Breast epithelium (tissue), 3 donors: ENCODE measurements at regions not wholly inside any gene's neighbourhood (a gene's known extent, or its start where the extent isn't known, plus 50 kb on each side); places are given as distances from the start of the nearest gene placed in this dataset.

Experiments
- POLR2A ChIP-seq: fragments of 450-650 bp; IDR thresholded peaks from one replicate; pipeline ENCODE4 v1.6.1; 2016; ENCODE audit warnings: antibody characterized with exemption, mild to moderate bottlenecking, moderate library complexity
- TF ChIP-seq, protein P1 (sequence below), 3 donors: fragments of 450-650 bp; IDR thresholded peaks; one replicate each; pipeline ENCODE4 v1.5.1; 2016 to 2017; ENCODE audit warnings: antibody characterized with exemption in 3 of 3, mild to moderate bottlenecking in 3 of 3, moderate library complexity in 3 of 3

DNA sequence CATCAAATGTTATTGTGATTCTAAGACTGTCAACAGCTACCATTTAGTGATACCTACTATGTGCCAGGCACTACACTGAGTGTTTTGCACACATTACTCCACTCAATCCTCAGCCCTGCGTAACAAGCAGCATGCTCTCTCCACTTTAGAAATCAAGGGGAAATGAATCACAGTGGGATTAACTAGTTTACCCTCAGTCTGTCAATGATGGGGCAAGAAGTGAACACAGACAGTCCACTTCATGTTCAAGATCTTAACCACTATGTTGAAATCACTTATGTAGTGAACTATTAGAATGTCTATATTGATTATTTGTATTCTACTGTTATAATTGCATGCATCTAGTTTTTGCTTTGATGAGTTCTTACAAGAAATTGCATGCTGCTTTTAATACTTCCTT is 165.3 kb downstream of the LTN1 start:
- TF ChIP-seq POLR2A: no peak
- TF ChIP-seq, protein P1, sequence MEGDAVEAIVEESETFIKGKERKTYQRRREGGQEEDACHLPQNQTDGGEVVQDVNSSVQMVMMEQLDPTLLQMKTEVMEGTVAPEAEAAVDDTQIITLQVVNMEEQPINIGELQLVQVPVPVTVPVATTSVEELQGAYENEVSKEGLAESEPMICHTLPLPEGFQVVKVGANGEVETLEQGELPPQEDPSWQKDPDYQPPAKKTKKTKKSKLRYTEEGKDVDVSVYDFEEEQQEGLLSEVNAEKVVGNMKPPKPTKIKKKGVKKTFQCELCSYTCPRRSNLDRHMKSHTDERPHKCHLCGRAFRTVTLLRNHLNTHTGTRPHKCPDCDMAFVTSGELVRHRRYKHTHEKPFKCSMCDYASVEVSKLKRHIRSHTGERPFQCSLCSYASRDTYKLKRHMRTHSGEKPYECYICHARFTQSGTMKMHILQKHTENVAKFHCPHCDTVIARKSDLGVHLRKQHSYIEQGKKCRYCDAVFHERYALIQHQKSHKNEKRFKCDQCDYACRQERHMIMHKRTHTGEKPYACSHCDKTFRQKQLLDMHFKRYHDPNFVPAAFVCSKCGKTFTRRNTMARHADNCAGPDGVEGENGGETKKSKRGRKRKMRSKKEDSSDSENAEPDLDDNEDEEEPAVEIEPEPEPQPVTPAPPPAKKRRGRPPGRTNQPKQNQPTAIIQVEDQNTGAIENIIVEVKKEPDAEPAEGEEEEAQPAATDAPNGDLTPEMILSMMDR (IDR thresholded peaks at IDR 0.05): no peak
